Skeletal muscle tissue (tissue), 3 donors: ENCODE measurements at regions not wholly inside any gene's neighbourhood (a gene's known extent, or its start where the extent isn't known, plus 50 kb on each side); places are given as distances from the start of the nearest gene placed in this dataset.

Experiments
- H3K27ac ChIP-seq: one replicate; pipeline ENCODE4 v1.7.0; 2013; ENCODE audit warnings: mild to moderate bottlenecking, low read depth, low read length, inconsistent platforms
- H3K27me3 ChIP-seq, 3 donors: one replicate each; pipeline ENCODE4 v1.7.0; 2013; ENCODE audit warnings: low read length in 3 of 3; ENCODE audit not compliant: control insufficient read depth in 3 of 3, insufficient read depth in 3 of 3
- H3K36me3 ChIP-seq, 3 donors: one replicate each; pipeline ENCODE4 v1.7.0; 2013; ENCODE audit warnings: low read length in 3 of 3; ENCODE audit not compliant: control insufficient read depth in 3 of 3, insufficient read depth in 3 of 3
- H3K4me1 ChIP-seq, 3 donors: one replicate each; pipeline ENCODE4 v1.7.0; 2013; ENCODE audit warnings: low read length in 3 of 3, mild to moderate bottlenecking in 3 of 3; ENCODE audit not compliant: control insufficient read depth in 3 of 3, insufficient read depth in 3 of 3
- H3K4me3 ChIP-seq, 3 donors: one replicate each; pipeline ENCODE4 v1.7.0; 2013; ENCODE audit warnings: low read length in 3 of 3
- H3K9ac ChIP-seq, 3 donors: one replicate each; pipeline ENCODE4 v1.7.0; 2013; ENCODE audit warnings: low read length in 3 of 3, mild to moderate bottlenecking in 3 of 3, moderate library complexity in 2 of 3, low read depth in 1 of 3
- H3K9me3 ChIP-seq, 3 donors: one replicate each; pipeline ENCODE4 v1.7.0; 2013; ENCODE audit warnings: low read length in 3 of 3; ENCODE audit not compliant: control insufficient read depth in 3 of 3
- donor health status: Osteomylitis.

DNA sequence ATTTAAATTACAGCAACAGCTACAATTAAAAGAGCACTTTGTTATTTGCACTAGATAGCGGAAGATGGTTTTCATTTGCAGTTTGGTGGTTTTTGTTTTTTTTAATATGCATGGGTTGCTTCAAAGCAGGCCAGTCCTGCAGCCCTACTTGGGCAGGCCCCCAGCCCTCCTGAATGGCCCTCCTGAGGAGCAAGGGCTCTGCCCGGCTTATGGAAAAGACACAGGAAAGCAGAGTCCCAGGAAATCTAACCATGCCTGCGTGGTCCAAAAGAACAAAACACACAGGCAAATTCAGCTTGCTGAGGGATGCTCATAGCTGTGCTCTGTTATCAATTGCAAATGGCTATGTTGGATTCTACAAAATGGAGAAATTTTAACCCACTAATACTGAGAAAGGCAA, 371.1 kb upstream of the ARID1B start:
- Histone ChIP-seq H3K9ac (no peak overlapping the region), H3K4me3 (no peak overlapping the region), H3K36me3 (no peaks in the 10 kb centered on the region), H3K27me3 (no peaks in the 10 kb centered on the region), H3K27ac (no peak overlapping the region), H3K4me1 (no peaks in the 10 kb centered on the region), H3K9me3 (no peaks in the 10 kb centered on the region)

- no peak overlapping the region for H3K9ac ChIP-seq
- peaks cover 0 to 6% (median 0%) of the 10 kb centered on the region in 3 donors for H3K27me3 ChIP-seq
- H3K4me1 ChIP-seq = no peaks in the 10 kb centered on the region
- no peaks in the 10 kb centered on the region for H3K36me3 ChIP-seq
- H3K27ac ChIP-seq = no peak overlapping the region
- no peak overlapping the region for H3K4me3 ChIP-seq
- no peaks in the 10 kb centered on the region for H3K9me3 ChIP-seq
Observed at GRCh38 chr6:156402628-156403027, 374.6 kb upstream of the ARID1B start.

DNA sequence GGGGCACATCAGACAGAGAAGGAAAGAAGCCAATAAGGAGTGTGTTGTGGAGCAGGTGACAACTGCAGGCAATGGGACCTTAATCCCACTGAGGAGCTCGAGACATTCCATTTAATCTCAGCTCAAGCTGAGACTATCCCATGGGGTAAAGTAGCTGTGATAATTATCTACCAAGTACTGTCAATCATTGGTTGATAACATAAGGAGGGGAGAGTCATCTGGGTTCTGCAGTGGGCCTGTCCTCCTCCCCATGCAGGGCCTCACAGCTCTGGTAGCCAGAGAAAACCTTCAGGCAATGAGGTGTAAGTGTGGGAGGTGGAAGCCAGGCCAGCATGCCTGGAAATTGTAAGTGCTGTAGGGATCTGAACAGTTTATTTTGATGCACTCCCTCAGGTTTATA, 375.0 kb upstream of the ARID1B start:
- H3K27me3 ChIP-seq = peaks cover 0 to 9% (median 0%) of the 10 kb centered on the region in 3 donors
- H3K9me3 ChIP-seq = no peaks in the 10 kb centered on the region
- no peak overlapping the region for H3K27ac ChIP-seq
- H3K4me3 ChIP-seq = no peak overlapping the region
- H3K4me1 ChIP-seq = no peaks in the 10 kb centered on the region
- H3K9ac ChIP-seq = no peak overlapping the region
- no peaks in the 10 kb centered on the region for H3K36me3 ChIP-seq

DNA sequence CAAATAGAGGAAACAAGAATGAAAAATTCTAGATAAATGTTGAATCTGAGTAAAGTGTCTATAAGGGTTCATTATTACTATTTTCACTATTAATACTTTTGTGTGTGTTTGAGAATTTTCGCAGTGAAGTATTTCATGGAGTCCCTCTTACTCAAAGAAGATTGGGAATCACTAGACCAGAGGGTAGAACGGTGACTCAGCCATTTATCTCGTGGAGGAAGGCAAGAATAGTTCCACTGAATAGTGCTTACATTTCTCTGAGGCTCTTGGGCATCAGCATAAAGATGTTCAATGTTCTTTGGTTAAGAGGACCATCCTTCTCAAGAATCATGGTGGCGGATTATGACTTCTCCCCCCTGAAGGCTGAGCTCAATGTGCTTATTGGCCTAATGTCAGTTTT, 376.7 kb upstream of the ARID1B start:
- H3K4me1 ChIP-seq = no peaks in the 10 kb centered on the region

DNA sequence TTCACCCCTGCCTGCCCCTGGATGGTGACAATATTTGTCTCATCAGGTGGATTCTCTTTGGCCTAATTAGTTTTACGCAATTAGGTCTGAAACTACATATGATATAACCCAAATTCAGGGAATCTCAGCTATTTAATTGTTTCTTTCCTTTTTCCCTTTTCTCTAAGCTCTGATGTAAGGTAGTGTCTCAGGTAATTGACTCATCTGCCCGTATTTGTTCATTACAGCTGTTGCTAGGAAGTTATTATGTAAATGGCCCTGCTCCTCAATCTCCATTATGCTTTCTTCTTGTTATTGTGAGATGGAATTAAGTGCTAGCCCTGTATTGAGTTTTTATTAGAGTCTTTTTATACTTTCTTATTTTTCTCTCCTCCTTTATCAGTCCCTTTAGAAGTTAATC, 378.2 kb upstream of the ARID1B start:
- no peaks in the 10 kb centered on the region for H3K9me3 ChIP-seq

More for the DNA sequence above, 376.7 kb upstream of the ARID1B start:
- Histone ChIP-seq H3K27ac (no peak overlapping the region), H3K9ac (no peak overlapping the region), H3K4me3 (no peak overlapping the region), H3K9me3 (no peaks in the 10 kb centered on the region), H3K36me3 (no peaks in the 10 kb centered on the region), H3K27me3 (peaks cover 0 to 11% (median 3%) of the 10 kb centered on the region in 3 donors)

DNA sequence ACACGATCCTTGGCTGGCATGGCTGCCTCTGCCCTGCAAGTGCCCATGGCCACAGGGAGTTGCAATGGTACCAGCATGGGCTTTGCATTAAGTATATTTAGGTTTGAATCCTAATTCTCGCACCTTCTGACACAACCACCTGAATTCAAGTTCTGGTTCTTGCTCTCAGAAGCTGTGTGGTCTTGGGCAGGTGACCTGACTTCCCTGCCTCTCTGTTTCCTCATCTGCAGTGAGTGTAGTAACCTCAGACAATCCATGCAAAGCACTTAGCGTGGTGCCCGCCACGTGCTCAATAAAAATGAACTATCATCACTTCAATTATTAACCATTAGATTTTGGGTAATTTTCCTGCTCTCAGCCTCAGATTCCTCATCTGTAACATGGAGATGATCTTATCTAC, 378.8 kb upstream of the ARID1B start:
- H3K9me3 ChIP-seq = no peaks in the 10 kb centered on the region
- no peaks in the 10 kb centered on the region for H3K4me1 ChIP-seq
- no peak overlapping the region for H3K4me3 ChIP-seq
- H3K36me3 ChIP-seq = no peaks in the 10 kb centered on the region
- H3K27ac ChIP-seq = no peak overlapping the region
- peaks cover 2 to 11% (median 3%) of the 10 kb centered on the region in 3 donors for H3K27me3 ChIP-seq
- no peak overlapping the region for H3K9ac ChIP-seq

More for the DNA sequence above, 378.2 kb upstream of the ARID1B start:
- H3K27ac ChIP-seq = no peak overlapping the region
- peaks cover 2 to 11% (median 3%) of the 10 kb centered on the region in 3 donors for H3K27me3 ChIP-seq
- H3K9ac ChIP-seq = no peak overlapping the region
- no peak overlapping the region for H3K4me3 ChIP-seq
- H3K4me1 ChIP-seq = no peaks in the 10 kb centered on the region
- H3K36me3 ChIP-seq = no peaks in the 10 kb centered on the region

GRCh38 chr6:156396791-156397418, 380.3 kb upstream of the ARID1B start:
- H3K36me3 ChIP-seq = no peaks in the 10 kb centered on the region
- no peak overlapping the region for H3K27ac ChIP-seq
- no peak overlapping the region for H3K4me3 ChIP-seq
- H3K27me3 ChIP-seq = peaks cover 2 to 16% (median 3%) of the 10 kb centered on the region in 3 donors
- H3K4me1 ChIP-seq = no peaks in the 10 kb centered on the region
- no peaks in the 10 kb centered on the region for H3K9me3 ChIP-seq
- no peak overlapping the region for H3K9ac ChIP-seq

- Histone ChIP-seq H3K9me3 (no peaks in the 10 kb centered on the region), H3K9ac (no peak overlapping the region), H3K4me1 (no peaks in the 10 kb centered on the region), H3K4me3 (no peak overlapping the region), H3K36me3 (no peaks in the 10 kb centered on the region), H3K27me3 (peaks cover 2 to 16% (median 3%) of the 10 kb centered on the region in 3 donors), H3K27ac (no peak overlapping the region)
Observed at GRCh38 chr6:156396068-156396771, 381.0 kb upstream of the ARID1B start.

DNA sequence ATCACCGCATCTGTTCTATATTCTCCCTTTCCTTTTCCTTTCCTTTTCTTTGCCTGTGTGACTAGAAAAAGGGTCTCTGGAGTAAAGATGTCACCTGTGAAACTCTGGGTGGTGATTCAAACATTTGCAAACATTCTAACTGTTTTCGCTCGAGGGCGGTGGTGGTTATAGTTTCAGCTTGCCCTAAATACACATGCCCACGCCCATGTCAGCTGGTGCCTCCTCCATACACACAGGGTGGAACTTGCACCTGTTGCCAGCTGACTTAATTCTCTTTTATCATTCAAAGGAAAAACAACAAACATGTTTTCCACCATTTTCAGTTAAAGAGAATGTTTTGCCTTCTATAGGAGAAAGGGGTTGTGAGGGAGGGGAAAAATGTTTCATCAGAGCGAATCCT, 381.9 kb upstream of the ARID1B start:
- H3K4me1 ChIP-seq = no peaks in the 10 kb centered on the region
- peaks cover 2 to 21% (median 7%) of the 10 kb centered on the region in 3 donors for H3K27me3 ChIP-seq
- no peak overlapping the region for H3K4me3 ChIP-seq
- no peak overlapping the region for H3K27ac ChIP-seq
- no peaks in the 10 kb centered on the region for H3K9me3 ChIP-seq
- no peak overlapping the region for H3K9ac ChIP-seq
- no peaks in the 10 kb centered on the region for H3K36me3 ChIP-seq

GRCh38 chr6:156392648-156393047, 384.5 kb upstream of the ARID1B start:
- Histone ChIP-seq H3K4me1 (no peaks in the 10 kb centered on the region), H3K4me3 (no peak overlapping the region), H3K36me3 (no peaks in the 10 kb centered on the region), H3K9ac (no peak overlapping the region), H3K27me3 (peaks cover 2 to 15% (median 7%) of the 10 kb centered on the region in 3 donors), H3K9me3 (no peaks in the 10 kb centered on the region), H3K27ac (no peak overlapping the region)
